B cell (primary cell): ENCODE measurements at regions not wholly inside any gene's neighbourhood (a gene's known extent, or its start where the extent isn't known, plus 50 kb on each side); places are given as distances from the start of the nearest gene placed in this dataset.

ENCODE experiments used
- ATAC-seq: fragments of 200-7000 bp; cut with Tn5 transposase; one replicate; pipeline ENCODE4 v1.10.0; 2021; ENCODE audit warnings: low read depth, mild to moderate bottlenecking, moderate number of reproducible peaks, moderate library complexity
- CTCF ChIA-PET: fragments of 350-600 bp; sonication (Branson Sonifier 250); formaldehyde crosslinking; loops from one replicate; lab custom pipeline; 2021; ENCODE audit warnings: antibody characterized with exemption, inconsistent platforms; lab: Charles Lee
- POLR2A ChIA-PET: fragments of 350-600 bp; sonication (Branson Sonifier 250); formaldehyde crosslinking; loops from one replicate; lab custom pipeline; 2021; ENCODE audit warnings: antibody characterized with exemption; lab: Charles Lee
- DNase-seq: peaks from one replicate; pipeline ENCODE4 v3.0.0; 2013
- H2AFZ ChIP-seq: 2 replicates; pipeline ENCODE4 v1.6.1; 2012; ENCODE audit warnings: mild to moderate bottlenecking, low read depth, low read length; ENCODE audit not compliant: insufficient read depth, poor library complexity, severe bottlenecking
- H3K27ac ChIP-seq, 2 donors: 1 replicate in 1 of 2; 2 replicates in 1 of 2; pipeline ENCODE4 v1.5.1; 2012 to 2013; ENCODE audit warnings: low read length in 2 of 2, mild to moderate bottlenecking in 2 of 2, moderate library complexity in 1 of 2
- H3K27me3 ChIP-seq, 4 experiments: fragments of 200-600 bp in 1 of 4; sonication (generic) in 1 of 4; replicated peaks in 1 of 4; 1 replicate in 2 of 4; 2 replicates in 2 of 4; pipeline versions ENCODE4 v1.6.1 to v1.7.0; 2013 to 2016; ENCODE audit warnings: low read length in 3 of 4, mild to moderate bottlenecking in 2 of 4, mixed read lengths in 1 of 4, moderate library complexity in 1 of 4; ENCODE audit not compliant: insufficient read depth in 4 of 4, control insufficient read depth in 3 of 4; ENCODE audit errors: control extremely low read depth in 1 of 4
- H3K36me3 ChIP-seq, 2 experiments: replicated peaks in 1 of 2; 1 replicate in 1 of 2; 2 replicates in 1 of 2; pipeline versions ENCODE4 v1.6.1 to v1.7.1; 2013; ENCODE audit warnings: low read length in 1 of 2; ENCODE audit not compliant: insufficient read depth in 2 of 2, control insufficient read depth in 1 of 2; ENCODE audit errors: control extremely low read depth in 1 of 2, extremely low read depth in 1 of 2
- H3K4me1 ChIP-seq, 2 donors: fragments of 200-600 bp in 1 of 2; sonication (generic) in 1 of 2; 1 replicate in 1 of 2; 2 replicates in 1 of 2; pipeline versions ENCODE4 v1.5.1 to v1.6.1; 2013 to 2017; ENCODE audit warnings: low read length in 2 of 2; ENCODE audit not compliant: control insufficient read depth in 2 of 2, insufficient read depth in 2 of 2
- H3K4me2 ChIP-seq: replicated peaks from 2 replicates; pipeline ENCODE3; 2012; ENCODE audit warnings: mild to moderate bottlenecking, low read depth, low read length; ENCODE audit not compliant: poor library complexity, severe bottlenecking
- H3K4me3 ChIP-seq, 5 experiments: fragments of 200-600 bp in 1 of 5; sonication (generic) in 1 of 5; 1 replicate in 3 of 5; 2 replicates in 2 of 5; pipeline versions ENCODE4 v1.5.1 to v1.7.0; 2011 to 2016; ENCODE audit warnings: low read length in 4 of 5, mild to moderate bottlenecking in 4 of 5, low read depth in 2 of 5, control low read depth in 1 of 5, moderate library complexity in 1 of 5; ENCODE audit not compliant: insufficient read depth in 1 of 5; ENCODE audit errors: control extremely low read depth in 1 of 5, extremely low read depth in 1 of 5
- H3K79me2 ChIP-seq: fragments of 200-600 bp; sonication (generic); one replicate; pipeline ENCODE4 v1.6.0; 2016; ENCODE audit warnings: low read length; ENCODE audit not compliant: control insufficient read depth, insufficient read depth
- H3K9ac ChIP-seq: fragments of 200-600 bp; sonication (generic); 2 replicates; pipeline ENCODE4 v1.6.1; 2017; ENCODE audit warnings: mild to moderate bottlenecking, low read length, moderate library complexity
- H3K9me3 ChIP-seq, 3 donors: one replicate each; pipeline versions ENCODE4 v1.6.1 to v1.7.1; 2013; ENCODE audit warnings: low read length in 2 of 3; ENCODE audit not compliant: control insufficient read depth in 2 of 3, insufficient read depth in 1 of 3; ENCODE audit errors: control extremely low read depth in 1 of 3
- H4K20me1 ChIP-seq: 2 replicates; pipeline ENCODE4 v1.6.0; 2012; ENCODE audit warnings: mild to moderate bottlenecking, low read length; ENCODE audit not compliant: insufficient read depth, control insufficient read depth, poor library complexity, severe bottlenecking
- H3K27ac Mint-ChIP-seq: one replicate; pipeline ENCODE4 v1.8.0; 2021; ENCODE audit warnings: mixed read lengths
- H3K27me3 Mint-ChIP-seq: one replicate; pipeline ENCODE4 v1.8.0; 2021; ENCODE audit warnings: mixed read lengths
- H3K4me1 Mint-ChIP-seq: one replicate; pipeline ENCODE4 v1.8.0; 2021; ENCODE audit warnings: mixed read lengths
- H3K4me3 Mint-ChIP-seq: one replicate; pipeline ENCODE4 v1.8.0; 2021; ENCODE audit warnings: mixed read lengths
- H3K9me3 Mint-ChIP-seq: one replicate; pipeline ENCODE4 v1.8.0; 2022; ENCODE audit warnings: mixed read lengths; ENCODE audit not compliant: insufficient read depth
- EZH2 ChIP-seq: IDR thresholded peaks from 2 replicates; pipeline ENCODE4 v1.6.1; 2012; ENCODE audit warnings: borderline replicate concordance, low read depth, mild to moderate bottlenecking, moderate library complexity, low read length; ENCODE audit not compliant: insufficient read depth, poor library complexity, severe bottlenecking
- WGBS: methylation state at CpG from one replicate; pipeline ENCODE4 v1.1.5; 2013; ENCODE audit warnings: missing lambda C conversion rate; ENCODE audit not compliant: insufficient coverage; 5-methylcytosine and 5-hydroxymethylcytosine counted together
- intact Hi-C: fragments of 100-400 bp; cut with micrococcal nuclease; formaldehyde crosslinking; loops from one replicate; pipeline ENCODE4 v1.10.0; 2022
- TF ChIP-seq, protein P1 (sequence below): fragments of 200-600 bp; IDR thresholded peaks from one replicate; pipeline ENCODE4 v1.8.0; 2022; ENCODE audit warnings: antibody characterized with exemption, mild to moderate bottlenecking

GRCh38 chr4:182126096-182126495, 117.1 kb upstream of the TENM3 start:
- Histone ChIP-seq H4K20me1 (no peaks in the 10 kb centered on the region), H3K36me3 (no peaks in the 10 kb centered on the region), H3K9me3 (peaks cover 0 to 2% (median under 1%) of the 10 kb centered on the region in 3 donors), H2AFZ (no peak overlapping the region), H3K27ac (no peak overlapping the region), H3K4me3 (no peak overlapping the region), H3K79me2 (no peaks in the 10 kb centered on the region), H3K9ac (no peak overlapping the region), H3K4me2 (no peak overlapping the region), H3K27me3 (no peaks in the 10 kb centered on the region), H3K4me1 (no peaks in the 10 kb centered on the region)
- Mint-ChIP-seq H3K27me3 (no peaks in the 10 kb centered on the region), H3K4me3 (no peak overlapping the region), H3K4me1 (no peaks in the 10 kb centered on the region), H3K27ac (no peak overlapping the region), H3K9me3 (peaks cover 16% of the 10 kb centered on the region)
- intact Hi-C loops = no loop called here
- CTCF ChIA-PET = no interaction called here
- TF ChIP-seq EZH2 = no peak
- TF ChIP-seq, protein P1, sequence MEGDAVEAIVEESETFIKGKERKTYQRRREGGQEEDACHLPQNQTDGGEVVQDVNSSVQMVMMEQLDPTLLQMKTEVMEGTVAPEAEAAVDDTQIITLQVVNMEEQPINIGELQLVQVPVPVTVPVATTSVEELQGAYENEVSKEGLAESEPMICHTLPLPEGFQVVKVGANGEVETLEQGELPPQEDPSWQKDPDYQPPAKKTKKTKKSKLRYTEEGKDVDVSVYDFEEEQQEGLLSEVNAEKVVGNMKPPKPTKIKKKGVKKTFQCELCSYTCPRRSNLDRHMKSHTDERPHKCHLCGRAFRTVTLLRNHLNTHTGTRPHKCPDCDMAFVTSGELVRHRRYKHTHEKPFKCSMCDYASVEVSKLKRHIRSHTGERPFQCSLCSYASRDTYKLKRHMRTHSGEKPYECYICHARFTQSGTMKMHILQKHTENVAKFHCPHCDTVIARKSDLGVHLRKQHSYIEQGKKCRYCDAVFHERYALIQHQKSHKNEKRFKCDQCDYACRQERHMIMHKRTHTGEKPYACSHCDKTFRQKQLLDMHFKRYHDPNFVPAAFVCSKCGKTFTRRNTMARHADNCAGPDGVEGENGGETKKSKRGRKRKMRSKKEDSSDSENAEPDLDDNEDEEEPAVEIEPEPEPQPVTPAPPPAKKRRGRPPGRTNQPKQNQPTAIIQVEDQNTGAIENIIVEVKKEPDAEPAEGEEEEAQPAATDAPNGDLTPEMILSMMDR = no peak
- DNase-seq = no peak
- ATAC-seq = no peak
- WGBS = 100% methylated on average over 3 of the region's 5 CpGs
- POLR2A ChIA-PET = no interaction called here

GRCh38 chr4:182126603-182127002, 116.6 kb upstream of the TENM3 start:
- H3K36me3 ChIP-seq = no peaks in the 10 kb centered on the region
- POLR2A ChIA-PET = no interaction called here
- no peak overlapping the region for H2AFZ ChIP-seq
- no peaks in the 10 kb centered on the region for H3K4me1 ChIP-seq
- peaks cover 16% of the 10 kb centered on the region for H3K9me3 Mint-ChIP-seq
- H3K4me2 ChIP-seq = no peak overlapping the region
- H3K4me3 ChIP-seq = no peak overlapping the region
- TF ChIP-seq EZH2 = no peak
- TF ChIP-seq, protein P1 = no peak
- DNase-seq (no peak), ATAC-seq (no peak)
- no peak overlapping the region for H3K4me3 Mint-ChIP-seq
- H3K27me3 Mint-ChIP-seq = no peaks in the 10 kb centered on the region
- no CpG with 5 or more reads among the region's 2 CpGs for WGBS
- H3K27ac ChIP-seq = no peak overlapping the region
- no peaks in the 10 kb centered on the region for H3K79me2 ChIP-seq
- no peak overlapping the region for H3K9ac ChIP-seq
- no peaks in the 10 kb centered on the region for H4K20me1 ChIP-seq
- no peaks in the 10 kb centered on the region for H3K4me1 Mint-ChIP-seq
- intact Hi-C loops = no loop called here
- H3K9me3 ChIP-seq = peaks cover 0 to 2% (median 0%) of the 10 kb centered on the region in 3 donors
- H3K27ac Mint-ChIP-seq = no peak overlapping the region
- CTCF ChIA-PET = no interaction called here
- no peaks in the 10 kb centered on the region for H3K27me3 ChIP-seq
